G401 (cell line): ENCODE measurements at regions not wholly inside any gene's neighbourhood (a gene's known extent, or its start where the extent isn't known, plus 50 kb on each side); places are given as distances from the start of the nearest gene placed in this dataset.
A peak's percentile ranks its signal among the peaks of the same experiment; 100 is the strongest.

ENCODE experiments used
- DNase-seq: peaks from one replicate; pipeline ENCODE4 v3.0.0-alpha.2; 2015; ENCODE audit warnings: low spot score
- in situ Hi-C: cut with HindIII; loops from 2 replicates; pipeline ENCODE4 v1.10.0; 2016; ENCODE audit warnings: low sequenced_read_pairs, mixed read lengths

DNA sequence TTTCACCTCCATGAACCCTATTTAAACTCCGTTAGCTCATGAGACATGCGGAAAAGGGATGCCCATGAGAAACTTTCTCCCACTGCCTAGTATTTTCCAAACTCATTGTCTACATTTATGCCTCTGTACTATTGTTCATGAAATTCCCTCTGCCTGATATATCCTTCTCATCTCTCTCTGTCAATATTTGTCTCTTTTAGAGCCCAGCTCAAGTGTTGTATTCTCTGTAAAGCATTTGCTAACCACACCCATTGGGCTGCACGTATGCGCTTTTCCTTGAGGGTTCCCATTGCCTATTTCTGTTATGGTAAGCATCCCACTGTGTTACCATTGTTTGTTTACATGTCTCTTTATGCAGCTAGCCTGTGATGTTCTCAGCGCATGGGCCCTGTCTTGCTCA is 211.4 kb downstream of the MDFIC start:
- DNase-seq = no peak
- in situ Hi-C loops = no loop called here

DNA sequence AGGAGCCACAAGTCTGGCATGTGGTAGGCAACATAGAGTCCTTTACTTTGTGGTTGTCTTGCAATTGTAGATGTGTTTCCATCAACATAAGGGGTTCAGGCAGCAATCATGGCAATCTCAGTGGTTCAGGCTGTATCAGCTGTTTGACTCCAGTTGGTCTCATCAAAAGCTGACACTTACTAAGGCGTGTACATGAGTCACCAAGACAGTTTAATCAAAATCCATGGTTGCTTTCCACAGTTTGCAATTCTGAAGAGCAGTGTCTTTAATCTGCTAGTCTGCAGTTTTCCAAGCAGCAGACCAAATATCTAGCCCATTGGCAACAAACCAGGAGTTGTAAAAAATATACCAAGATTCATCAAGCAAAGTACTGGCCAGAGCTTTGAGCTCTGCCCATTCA is 210.2 kb downstream of the MDFIC start:
- in situ Hi-C loops = no loop called here

DNA sequence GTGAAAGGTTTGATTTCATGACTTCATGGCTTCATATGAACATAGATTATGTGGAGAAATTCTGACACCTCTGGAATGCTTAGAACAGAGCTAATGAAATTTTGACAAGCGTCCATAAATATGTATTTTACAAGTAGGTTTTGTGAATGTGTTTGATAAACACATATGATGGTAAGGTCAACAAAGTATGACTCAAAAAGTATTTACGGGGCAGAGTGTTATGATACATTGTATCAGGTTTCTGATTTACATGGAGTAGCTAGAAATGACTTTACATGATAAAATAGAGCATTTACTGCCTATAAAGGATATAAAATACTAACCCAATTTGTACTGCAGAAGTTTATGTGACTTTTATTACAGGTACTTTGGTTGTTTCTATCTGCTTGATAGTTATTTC is 206.3 kb downstream of the MDFIC start:
- in situ Hi-C loops = no loop called here
- DNase-seq = no peak

More for the DNA sequence above, 210.2 kb downstream of the MDFIC start:
- no peak for DNase-seq

DNA sequence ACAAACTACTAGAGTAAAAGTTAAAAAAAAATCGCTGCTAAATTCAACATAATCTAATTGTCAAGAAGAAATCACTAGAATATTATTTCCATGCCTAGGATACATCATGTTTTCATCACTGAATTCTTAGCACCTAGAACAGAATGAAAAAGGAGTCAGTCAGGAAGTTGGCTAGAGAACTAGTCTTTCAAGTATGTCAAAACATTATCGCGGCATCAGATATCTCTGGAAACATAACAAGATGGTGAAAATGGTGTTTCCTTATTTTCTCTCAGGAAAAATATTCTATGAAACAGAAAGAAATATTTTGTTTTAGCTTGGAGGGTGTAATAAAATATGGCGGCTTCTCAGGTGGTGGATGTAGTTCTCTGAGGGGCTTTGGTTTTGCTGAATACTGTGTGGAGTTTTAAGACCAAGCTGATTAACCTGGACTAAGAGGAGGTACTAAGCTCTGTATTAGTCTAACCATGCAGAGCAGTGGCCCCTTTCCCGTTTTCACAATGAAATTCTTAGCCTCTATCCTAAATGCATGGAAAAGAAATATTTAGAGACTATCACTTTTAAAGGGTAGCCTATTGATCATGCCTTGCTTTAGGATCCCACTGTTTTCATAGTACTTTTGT is 205.6 kb downstream of the MDFIC start:
- in situ Hi-C loops = no loop called here
- DNase-seq = no peak

DNA sequence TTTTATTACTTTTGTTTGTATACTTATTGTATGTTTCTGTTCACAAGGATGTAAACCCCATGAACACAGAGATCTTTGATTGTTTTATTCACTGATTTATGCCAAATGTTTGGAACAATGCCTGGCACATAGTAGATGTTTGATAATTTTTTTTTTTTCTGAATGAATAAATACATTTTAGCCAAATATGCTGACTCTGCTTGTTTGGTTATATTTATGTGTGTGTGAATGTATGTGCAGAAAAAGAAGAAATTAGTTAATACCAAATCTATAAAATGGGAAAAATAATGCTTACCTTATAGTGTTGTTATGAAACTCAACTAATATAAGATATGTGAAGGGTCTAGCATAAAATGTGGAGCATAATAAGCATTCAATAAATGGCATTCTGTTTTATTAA is 203.9 kb downstream of the MDFIC start:
- in situ Hi-C loops = no loop called here

DNA sequence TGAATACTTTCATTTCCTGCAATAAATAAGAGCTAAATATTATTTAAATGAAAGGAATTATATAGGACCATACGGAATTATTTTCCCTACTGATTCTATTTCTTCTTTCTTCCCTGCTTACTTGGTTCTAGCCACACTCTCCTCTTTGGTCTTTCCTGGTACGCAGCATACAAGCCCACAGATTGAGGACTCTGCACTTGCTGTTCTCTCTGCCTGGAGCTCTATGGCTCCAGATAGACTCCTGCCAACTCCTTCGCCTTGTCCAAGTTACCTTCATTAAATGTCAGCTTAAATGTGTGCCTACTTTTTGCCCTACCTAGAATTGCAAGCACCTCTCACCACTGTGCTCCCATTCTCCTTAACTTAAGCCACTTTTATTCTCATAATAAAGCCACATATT is 203.4 kb downstream of the MDFIC start:
- in situ Hi-C loops = no loop called here

More for the DNA sequence above, 203.9 kb downstream of the MDFIC start:
- no peak for DNase-seq

DNA sequence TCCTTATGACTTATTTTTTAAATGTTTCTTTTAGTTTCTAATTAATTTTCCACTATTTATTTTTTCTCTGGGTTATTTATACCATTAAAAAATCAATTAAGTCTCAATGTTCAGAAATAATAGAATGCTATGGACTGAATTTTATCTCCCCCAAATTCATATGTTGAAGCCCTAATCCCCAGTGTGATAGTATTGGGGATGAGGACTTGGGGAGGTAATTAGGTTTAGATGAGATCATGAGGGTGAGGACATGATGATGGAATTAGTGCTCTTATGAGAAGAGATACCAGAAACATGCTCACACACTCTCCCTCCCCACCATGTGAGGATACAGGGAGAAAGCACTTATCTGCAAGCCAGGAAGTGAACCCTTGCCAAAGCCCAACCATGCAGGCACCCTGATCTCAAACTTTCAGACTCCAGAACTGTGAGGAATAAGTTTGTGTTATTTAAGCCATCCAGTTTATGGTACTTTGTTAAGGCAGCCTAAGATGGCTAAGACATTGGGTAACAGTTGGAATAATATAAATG is 202.6 kb downstream of the MDFIC start:
- in situ Hi-C loops = no loop called here
- no peak for DNase-seq

More for the DNA sequence above, 203.4 kb downstream of the MDFIC start:
- DNase-seq = no peak

DNA sequence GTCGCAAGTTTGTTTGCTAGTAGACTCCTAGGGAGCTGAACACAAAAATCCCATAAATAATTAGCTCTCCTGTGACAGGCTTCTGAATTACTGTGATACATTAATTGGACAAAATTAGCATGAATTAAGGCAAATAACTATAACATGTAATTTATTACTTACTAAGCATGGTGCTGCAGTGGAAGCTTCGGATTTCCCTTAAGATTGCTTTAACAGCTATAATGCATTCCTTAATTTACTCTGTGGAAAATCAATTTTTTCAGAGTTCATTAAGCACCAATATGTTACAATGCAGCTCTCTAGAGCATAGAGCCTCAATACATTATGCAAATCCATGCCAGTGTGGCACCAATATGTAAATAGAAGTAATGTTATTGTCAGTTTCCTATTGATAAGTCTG is 201.5 kb downstream of the MDFIC start:
- DNase-seq = no peak
- in situ Hi-C loops = no loop called here

DNA sequence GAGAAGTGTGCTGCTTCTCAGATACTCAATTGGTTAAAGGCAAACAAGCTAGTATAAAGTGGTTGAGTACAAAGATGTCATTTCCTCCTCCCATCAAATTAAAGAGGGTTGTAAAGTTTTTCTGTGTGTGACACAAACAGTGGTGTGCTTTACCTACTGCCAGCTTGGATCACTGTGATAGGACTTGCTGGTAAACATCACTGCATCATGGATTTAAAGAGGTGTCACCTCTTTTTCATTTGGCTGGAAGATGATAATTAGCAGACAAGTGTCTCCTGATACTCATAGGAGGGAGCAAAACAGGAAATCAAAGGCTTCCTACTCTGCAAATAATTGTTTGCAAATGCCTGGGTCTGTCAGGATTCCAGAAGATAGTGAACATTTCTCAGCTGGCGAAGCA is 200.5 kb downstream of the MDFIC start:
- in situ Hi-C loops = no loop called here
- DNase-seq = no peak

DNA sequence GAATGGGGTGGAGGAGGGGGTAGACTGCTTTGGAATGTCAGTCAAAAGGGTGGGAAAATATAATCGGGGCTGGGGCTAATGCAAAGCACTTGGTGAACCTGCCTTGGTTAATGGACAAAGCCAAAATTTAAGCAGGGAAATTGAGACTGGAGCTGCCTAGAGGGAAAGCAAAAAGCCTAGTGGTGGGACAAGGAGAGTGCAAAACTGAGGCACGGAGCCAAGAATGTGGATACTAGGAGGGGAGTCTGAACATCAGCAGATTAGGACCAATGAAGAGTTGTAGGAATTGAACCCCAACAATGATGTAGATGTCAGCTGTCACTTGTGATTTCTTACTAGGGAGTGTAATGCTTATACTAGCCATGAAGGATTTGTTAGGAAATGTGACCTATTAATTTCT is 195.9 kb downstream of the MDFIC start:
- DNase-seq = no peak
- in situ Hi-C loops = no loop called here

DNA sequence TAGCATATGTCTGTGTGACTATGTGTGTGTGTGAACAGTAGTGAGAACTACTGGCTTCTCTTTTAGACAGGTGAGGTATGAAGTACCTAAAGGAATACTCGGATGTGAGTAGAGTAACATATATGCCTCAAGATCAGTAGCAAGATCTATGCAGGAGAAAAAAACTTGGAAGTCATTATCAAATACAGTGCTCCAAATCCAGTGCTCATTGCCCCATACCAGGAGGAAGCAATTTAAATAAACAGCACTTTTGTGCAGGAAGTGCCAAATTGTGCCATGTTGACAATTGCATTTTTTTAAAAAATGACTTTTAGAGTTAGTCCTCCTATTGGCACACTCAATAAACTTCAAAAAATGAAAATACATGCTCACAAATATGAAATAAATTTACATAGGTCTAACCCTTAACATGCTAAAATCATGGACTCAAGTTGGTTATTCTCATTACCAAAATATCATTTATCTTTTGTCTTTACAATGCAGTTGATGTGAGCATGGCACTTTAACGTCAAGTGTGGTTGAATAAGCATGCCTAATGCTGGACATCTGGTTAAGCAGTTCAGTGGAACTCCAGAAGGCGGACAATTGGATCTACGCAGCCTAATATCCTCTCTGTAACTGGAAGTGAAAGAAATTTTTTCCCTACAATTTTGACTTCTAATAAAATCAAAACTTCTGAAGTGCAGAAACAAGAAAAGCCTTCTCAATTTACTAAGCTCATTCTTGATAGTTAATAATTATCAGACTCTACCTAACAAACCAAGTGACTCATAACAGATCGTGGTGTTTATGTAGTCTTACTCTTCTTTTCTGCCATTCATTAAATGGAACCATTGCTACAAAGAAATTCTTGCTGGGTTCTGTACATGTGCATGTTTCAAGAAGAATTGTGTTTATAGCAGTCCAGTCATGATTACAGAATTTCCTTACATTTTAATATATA is 195.2 kb downstream of the MDFIC start:
- no peak for DNase-seq
- in situ Hi-C loops = no loop called here

DNA sequence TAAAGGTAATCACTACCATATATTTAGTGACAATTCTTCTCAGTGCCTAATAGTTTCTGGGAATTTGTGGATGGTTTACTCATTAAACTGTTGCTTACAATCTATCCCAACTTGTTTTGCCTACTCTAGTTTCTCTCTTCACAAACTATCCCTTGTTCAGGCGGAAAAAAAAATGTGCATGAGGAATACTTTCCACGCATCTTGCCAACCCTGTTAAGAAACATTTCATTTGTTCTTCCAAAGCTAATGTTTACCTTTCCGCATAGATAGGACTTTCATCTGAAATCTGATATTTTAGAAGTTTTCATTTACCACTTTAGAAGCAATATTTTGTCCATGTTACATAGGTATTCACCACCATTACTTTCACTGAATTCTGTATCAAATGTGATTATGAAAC is 191.9 kb downstream of the MDFIC start:
- in situ Hi-C loops = no loop called here
- no peak for DNase-seq

DNA sequence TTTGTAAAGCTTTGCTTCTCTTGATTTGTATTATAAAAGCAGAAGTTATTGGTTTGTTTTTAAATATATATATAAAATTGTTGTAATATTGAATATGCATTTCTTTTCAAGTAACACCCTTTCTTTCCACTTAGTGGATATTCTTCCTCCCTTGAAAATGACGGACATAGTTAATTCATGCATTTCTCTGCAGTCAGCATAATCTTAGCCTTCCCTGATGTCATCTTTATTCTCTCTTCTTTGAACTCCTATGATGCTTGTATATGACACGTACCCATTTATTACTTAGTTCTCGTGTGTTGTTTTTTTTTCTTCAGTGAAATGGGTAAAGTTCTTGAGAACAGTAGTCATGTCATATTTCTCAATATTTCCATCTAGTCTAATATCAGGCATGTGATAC is 191.2 kb downstream of the MDFIC start:
- no peak for DNase-seq
- in situ Hi-C loops = no loop called here

DNA sequence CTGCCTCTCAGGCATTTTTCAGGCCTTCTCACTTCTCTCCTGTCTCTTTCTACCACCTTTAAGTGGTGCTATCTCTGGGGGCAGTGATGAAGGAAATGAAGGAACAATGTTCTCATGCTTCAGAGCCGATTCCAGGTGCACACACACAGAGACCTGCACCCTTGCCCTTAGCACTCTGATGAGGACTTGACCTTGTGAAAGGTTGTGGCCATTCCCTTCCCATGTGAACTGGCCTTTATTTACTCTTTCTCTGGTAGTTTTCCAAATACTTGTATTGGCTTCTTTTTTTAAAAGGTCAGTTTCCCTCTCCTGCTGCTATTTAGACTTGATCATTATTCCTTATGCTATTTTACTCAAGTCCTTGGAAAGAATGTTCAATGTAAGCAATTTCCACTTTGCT is 188.6 kb downstream of the MDFIC start:
- in situ Hi-C loops = no loop called here

DNA sequence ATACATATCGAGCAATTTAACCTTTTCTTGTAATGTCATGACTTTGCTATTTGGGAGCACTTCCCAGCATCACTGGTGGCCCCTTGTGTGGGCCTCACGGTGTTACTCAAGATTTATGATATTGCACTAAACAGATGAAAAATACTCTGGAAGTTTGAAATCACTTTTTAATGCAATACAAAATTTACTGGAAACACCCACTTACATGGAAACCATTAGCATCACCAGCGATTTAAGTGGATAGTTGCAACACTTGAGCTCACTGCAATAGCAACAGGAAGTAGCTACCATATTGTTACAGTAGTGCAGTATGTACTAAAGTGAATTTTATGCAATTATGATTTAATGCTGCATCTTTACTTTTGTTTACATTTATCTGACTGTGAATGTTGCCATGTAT is 184.4 kb downstream of the MDFIC start:
- no peak for DNase-seq
- in situ Hi-C loops = no loop called here

More for the DNA sequence above, 188.6 kb downstream of the MDFIC start:
- DNase-seq = no peak

DNA sequence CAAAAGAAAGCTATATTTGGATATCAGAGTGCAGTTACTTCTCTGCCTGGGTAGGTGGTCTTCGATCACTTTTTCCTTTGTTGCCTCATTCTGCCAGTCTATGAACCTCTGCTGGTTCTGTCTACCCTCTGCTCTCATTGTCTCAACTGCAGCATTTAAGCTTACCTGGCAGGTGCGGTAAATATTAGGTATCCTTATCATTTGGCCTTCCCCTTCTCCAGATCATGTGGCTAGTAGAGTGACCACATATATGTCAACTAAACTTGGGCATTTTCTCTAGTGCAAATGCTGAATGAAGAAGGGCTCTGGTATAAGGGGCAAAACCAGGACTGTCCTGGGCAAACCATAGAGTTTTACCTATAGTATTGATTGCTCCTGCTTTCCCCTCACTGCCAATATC is 180.8 kb downstream of the MDFIC start:
- DNase-seq = no peak
- in situ Hi-C loops = no loop called here

DNA sequence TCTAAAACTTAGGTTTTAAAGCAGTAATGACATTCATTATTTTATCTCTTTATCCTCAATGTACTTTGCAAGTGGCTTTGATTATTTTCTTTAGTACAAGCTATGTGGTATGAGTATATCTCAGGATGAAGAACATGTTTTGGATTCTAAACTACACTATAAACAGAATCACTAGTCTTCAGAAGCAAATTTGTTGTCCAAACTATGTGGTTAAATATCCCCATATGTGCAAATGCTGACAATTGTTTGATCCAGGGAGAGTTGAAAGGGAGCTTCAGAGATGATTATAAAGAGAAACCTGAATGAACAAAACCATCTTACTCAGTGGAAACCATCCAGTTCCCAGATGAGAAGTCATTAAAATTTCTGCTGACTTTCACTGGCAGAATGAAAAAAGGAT is 179.3 kb downstream of the MDFIC start:
- in situ Hi-C loops = no loop called here
- no peak for DNase-seq

DNA sequence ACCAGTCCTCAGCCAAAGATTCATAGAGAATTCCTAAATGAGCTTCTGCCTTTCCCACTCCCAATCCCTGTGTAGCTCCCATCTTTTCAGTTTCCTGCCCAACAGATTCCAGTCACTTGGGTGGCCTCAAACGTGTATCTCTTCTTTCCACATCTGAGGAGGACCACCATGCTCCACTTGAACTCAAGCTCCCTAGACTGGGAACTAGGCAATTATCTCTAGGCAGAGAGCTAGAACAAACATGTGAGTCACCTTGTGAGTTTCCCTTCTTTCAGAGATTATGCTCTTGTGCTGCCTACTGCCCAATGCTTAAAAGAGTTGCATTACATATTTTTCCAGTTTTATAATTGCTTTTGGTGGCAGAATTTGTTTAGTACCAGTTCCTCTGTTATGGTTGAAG is 178.0 kb downstream of the MDFIC start:
- DNase-seq = no peak
- in situ Hi-C loops = no loop called here

DNA sequence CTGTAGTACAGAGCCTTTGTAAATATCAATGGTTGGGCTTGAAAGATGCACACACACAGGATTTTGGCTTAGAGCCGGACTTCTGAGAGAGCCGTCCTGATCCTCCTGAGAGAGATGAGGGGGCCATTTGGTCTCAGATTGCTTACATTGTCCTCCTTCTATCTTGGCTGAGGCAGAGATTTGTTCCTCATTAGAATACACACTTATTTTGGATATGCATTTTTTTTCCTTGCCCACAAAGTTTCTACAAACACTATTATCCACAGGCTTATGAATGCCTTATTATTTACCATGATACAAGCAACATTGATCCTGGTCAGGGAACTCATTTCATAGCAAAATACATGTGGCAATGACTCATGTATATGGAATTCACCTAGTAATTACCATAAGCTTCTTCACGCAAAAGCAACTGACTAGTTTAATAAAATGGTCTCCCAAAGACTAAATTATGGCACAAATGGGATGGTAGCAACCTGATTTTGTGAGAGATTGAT is 175.3 kb downstream of the MDFIC start:
- no peak for DNase-seq
- in situ Hi-C loops = no loop called here

DNA sequence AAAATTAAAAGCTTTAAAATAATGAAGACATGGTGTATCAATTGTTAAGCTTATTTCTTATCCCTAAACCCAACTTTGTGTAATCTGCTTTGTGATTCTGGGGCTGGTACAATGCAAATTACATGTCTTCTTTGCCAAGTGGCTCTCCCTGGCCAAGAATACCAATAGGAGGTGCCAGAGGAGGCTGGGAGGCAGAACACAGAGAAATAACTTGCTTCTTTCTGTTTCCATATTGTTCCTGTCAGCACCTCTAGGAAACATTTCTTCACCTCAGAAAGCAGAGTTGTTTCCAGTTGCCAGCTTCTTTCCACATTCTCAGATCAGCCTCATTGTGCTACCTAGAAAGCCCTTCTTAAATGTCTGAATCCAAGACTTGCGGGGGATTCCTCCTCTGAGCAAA is 174.4 kb downstream of the MDFIC start:
- DNase-seq = peak; percentile 6
- in situ Hi-C loops = no loop called here
